ENCODE measurements at regions not wholly inside any gene's neighbourhood (a gene's known extent, or its start where the extent isn't known, plus 50 kb on each side); places are given as distances from the start of the nearest gene placed in this dataset.

- Histone ChIP-seq H3K4me1 (ENCODE audit: insufficient read depth, low read length) (no peaks in the 10 kb centered on the region), H3K36me3 (ENCODE audit: insufficient read depth, low read length) (no peaks in the 10 kb centered on the region), H3K27me3 (ENCODE audit: insufficient read depth, low read length, poor library complexity) (no peaks in the 10 kb centered on the region), H3K4me2 (ENCODE audit: insufficient read depth, low read length) (no peak overlapping the region), H3K4me3 (ENCODE audit: low read depth in 1 of 2, low read length in 2 of 2) (no peak overlapping the region), H3K27ac (ENCODE audit: low read length) (no peak overlapping the region), H3K9me3 (ENCODE audit: insufficient read depth, low read length, severe bottlenecking) (no peaks in the 10 kb centered on the region), H3K79me2 (ENCODE audit: insufficient read depth, low read length) (no peaks in the 10 kb centered on the region), H2AFZ (ENCODE audit: low read depth, low read length) (no peak overlapping the region), H3K9ac (ENCODE audit: low read depth, low read length) (no peak overlapping the region), H4K20me1 (ENCODE audit: insufficient read depth, low read length) (no peaks in the 10 kb centered on the region)
- ATAC-seq (ENCODE audit: insufficient read depth, low read depth) (no peak), DNase-seq (no peak)
- TF ChIP-seq EZH2 (IDR thresholded peaks at IDR 0.05; ENCODE audit: borderline replicate concordance, low read depth, low read length, severe bottlenecking), result no peak
Observed at GRCh38 chr5:5888284-5888683, 465.8 kb downstream of the ICE1 start.

GRCh38 chr5:5887833-5888232, 465.4 kb downstream of the ICE1 start:
- Histone ChIP-seq H3K27ac (ENCODE audit: low read length) (no peak overlapping the region), H3K4me1 (ENCODE audit: insufficient read depth, low read length) (no peaks in the 10 kb centered on the region), H3K36me3 (ENCODE audit: insufficient read depth, low read length) (no peaks in the 10 kb centered on the region), H3K4me2 (ENCODE audit: insufficient read depth, low read length) (no peak overlapping the region), H3K4me3 (ENCODE audit: low read depth in 1 of 2, low read length in 2 of 2) (no peak overlapping the region), H3K27me3 (ENCODE audit: insufficient read depth, low read length, poor library complexity) (no peaks in the 10 kb centered on the region), H2AFZ (ENCODE audit: low read depth, low read length) (no peak overlapping the region), H3K9ac (ENCODE audit: low read depth, low read length) (no peak overlapping the region), H4K20me1 (ENCODE audit: insufficient read depth, low read length) (no peaks in the 10 kb centered on the region), H3K79me2 (ENCODE audit: insufficient read depth, low read length) (no peaks in the 10 kb centered on the region), H3K9me3 (ENCODE audit: insufficient read depth, low read length, severe bottlenecking) (no peaks in the 10 kb centered on the region)
- DNase-seq, result no peak
- ATAC-seq (ENCODE audit: insufficient read depth, low read depth), result no peak
- TF ChIP-seq EZH2 (IDR thresholded peaks at IDR 0.05; ENCODE audit: borderline replicate concordance, low read depth, low read length, severe bottlenecking), result no peak
- TF ChIP-seq CTCF (IDR thresholded peaks at IDR 0.05; ENCODE audit: borderline replicate concordance, extremely low read depth, low read length, poor library complexity, severe bottlenecking), result no peak

- ATAC-seq (ENCODE audit: insufficient read depth, low read depth) (no peak), DNase-seq (no peak)
- no peak overlapping the region for H2AFZ ChIP-seq (ENCODE audit: low read depth, low read length)
- no peak for TF ChIP-seq EZH2 (IDR thresholded peaks at IDR 0.05; ENCODE audit: borderline replicate concordance, low read depth, low read length, severe bottlenecking)
- TF ChIP-seq CTCF (IDR thresholded peaks at IDR 0.05; ENCODE audit: borderline replicate concordance, extremely low read depth, low read length, poor library complexity, severe bottlenecking), result peak; percentile 43
- no peak overlapping the region for H3K4me3 ChIP-seq (ENCODE audit: low read depth in 1 of 2, low read length in 2 of 2)
- no peaks in the 10 kb centered on the region for H3K4me1 ChIP-seq (ENCODE audit: insufficient read depth, low read length)
- no peaks in the 10 kb centered on the region for H3K27me3 ChIP-seq (ENCODE audit: insufficient read depth, low read length, poor library complexity)
- no peaks in the 10 kb centered on the region for H4K20me1 ChIP-seq (ENCODE audit: insufficient read depth, low read length)
- no peak overlapping the region for H3K9ac ChIP-seq (ENCODE audit: low read depth, low read length)
- no peaks in the 10 kb centered on the region for H3K36me3 ChIP-seq (ENCODE audit: insufficient read depth, low read length)
- H3K79me2 ChIP-seq (ENCODE audit: insufficient read depth, low read length), result no peaks in the 10 kb centered on the region
- H3K4me2 ChIP-seq (ENCODE audit: insufficient read depth, low read length), result no peak overlapping the region
- no peak overlapping the region for H3K27ac ChIP-seq (ENCODE audit: low read length)
- no peaks in the 10 kb centered on the region for H3K9me3 ChIP-seq (ENCODE audit: insufficient read depth, low read length, severe bottlenecking)
Observed at GRCh38 chr5:5886812-5887486, 464.5 kb downstream of the ICE1 start.

- H3K36me3 ChIP-seq (ENCODE audit: insufficient read depth, low read length), result no peaks in the 10 kb centered on the region
- H3K4me3 ChIP-seq (ENCODE audit: low read depth in 1 of 2, low read length in 2 of 2), result no peak overlapping the region
- H3K4me2 ChIP-seq (ENCODE audit: insufficient read depth, low read length), result no peak overlapping the region
- no peaks in the 10 kb centered on the region for H3K9me3 ChIP-seq (ENCODE audit: insufficient read depth, low read length, severe bottlenecking)
- H3K9ac ChIP-seq (ENCODE audit: low read depth, low read length), result no peak overlapping the region
- no peak for DNase-seq
- H3K4me1 ChIP-seq (ENCODE audit: insufficient read depth, low read length), result no peaks in the 10 kb centered on the region
- H4K20me1 ChIP-seq (ENCODE audit: insufficient read depth, low read length), result no peaks in the 10 kb centered on the region
- ATAC-seq (ENCODE audit: insufficient read depth, low read depth), result no peak
- H2AFZ ChIP-seq (ENCODE audit: low read depth, low read length), result no peak overlapping the region
- no peak for TF ChIP-seq EZH2 (IDR thresholded peaks at IDR 0.05; ENCODE audit: borderline replicate concordance, low read depth, low read length, severe bottlenecking)
- no peak for TF ChIP-seq CTCF (IDR thresholded peaks at IDR 0.05; ENCODE audit: borderline replicate concordance, extremely low read depth, low read length, poor library complexity, severe bottlenecking)
- H3K27ac ChIP-seq (ENCODE audit: low read length), result no peak overlapping the region
- H3K27me3 ChIP-seq (ENCODE audit: insufficient read depth, low read length, poor library complexity), result no peaks in the 10 kb centered on the region
- H3K79me2 ChIP-seq (ENCODE audit: insufficient read depth, low read length), result no peaks in the 10 kb centered on the region
Observed at GRCh38 chr5:5886353-5886752, 463.9 kb downstream of the ICE1 start.
